H1 (cell line): ENCODE measurements at regions not wholly inside any gene's neighbourhood (a gene's known extent, or its start where the extent isn't known, plus 50 kb on each side); places are given as distances from the start of the nearest gene placed in this dataset.

Source experiments
- BRCA1 ChIP-seq: IDR thresholded peaks from 2 replicates; pipeline ENCODE4 v1.6.1; 2012; ENCODE audit warnings: low read depth, low read length, improper control_type of control experiment
- CBX8 ChIP-seq: fragments of 300-800, 300-1000 bp; sonication (generic); IDR thresholded peaks from 2 replicates; pipeline ENCODE4 v1.7.1; 2016; ENCODE audit warnings: low read depth, low read length, borderline replicate concordance
- CREB1 ChIP-seq: IDR thresholded peaks from 2 replicates; pipeline ENCODE4 v1.6.1; 2012; ENCODE audit warnings: inconsistent platforms
- EGR1 ChIP-seq: IDR thresholded peaks from 2 replicates; pipeline ENCODE4 v1.6.1; 2011; ENCODE audit warnings: low read depth, low read length, borderline replicate concordance
- FOSL1 ChIP-seq: IDR thresholded peaks from 2 replicates; pipeline ENCODE4 v1.6.1; 2011; ENCODE audit warnings: mild to moderate bottlenecking, low read depth, low read length, moderate library complexity; ENCODE audit not compliant: insufficient read depth
- SP1 ChIP-seq: IDR thresholded peaks from 2 replicates; pipeline ENCODE4 v1.6.1; 2011; ENCODE audit warnings: low read depth, low read length
- TAF1 ChIP-seq: IDR thresholded peaks from 2 replicates; pipeline ENCODE4 v1.6.1; 2011; ENCODE audit warnings: mild to moderate bottlenecking, low read depth, low read length

- TF ChIP-seq EGR1 (no peak), CREB1 (no peak), FOSL1 (no peak), TAF1 (no peak), SP1 (no peak), BRCA1 (no peak), CBX8 (no peak)
These were observed 800.4 kb downstream of the DIAPH3 start (continued) for GRCh38 chr13:59363313-59363712.
